OCI-LY7 (cell line): ENCODE measurements at regions not wholly inside any gene's neighbourhood (a gene's known extent, or its start where the extent isn't known, plus 50 kb on each side); places are given as distances from the start of the nearest gene placed in this dataset.

Experiments used
- CTCF ChIP-seq: fragments of 200-600 bp; sonication (generic); conservative IDR thresholded peaks from 2 replicates; pipeline ENCODE4 v1.5.1; 2014; ENCODE audit warnings: mild to moderate bottlenecking, antibody characterized with exemption, low read length, moderate library complexity, mixed read lengths
- EZH2phosphoT487 ChIP-seq: fragments of 200-600 bp; sonication (generic); IDR thresholded peaks from 2 replicates; pipeline ENCODE4 v1.6.1; 2018; ENCODE audit warnings: low read depth, borderline replicate concordance, mild to moderate bottlenecking, mixed run types, antibody characterized with exemption, low read length, moderate library complexity, mixed read lengths

DNA sequence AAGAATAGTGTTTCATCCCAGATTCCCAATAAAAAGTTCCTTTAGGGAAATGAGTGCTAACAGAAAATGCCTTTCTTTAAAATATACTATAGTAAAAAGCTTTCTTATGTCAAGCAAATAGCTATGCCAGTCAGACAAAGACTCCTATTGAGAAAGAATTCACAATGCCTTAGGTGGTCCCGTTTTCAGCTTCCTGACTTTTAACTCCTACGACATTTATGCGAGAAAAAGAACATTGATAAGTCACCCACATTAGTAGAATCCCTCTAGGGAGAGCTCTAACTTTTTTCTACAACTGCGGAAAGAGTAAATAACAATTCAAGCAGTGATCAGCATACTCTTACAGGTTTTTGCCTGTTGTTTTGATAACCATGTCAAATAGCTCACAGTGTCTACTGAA is 750.8 kb upstream of the ACVR2A start:
- no peak for TF ChIP-seq CTCF
- no peak for TF ChIP-seq EZH2phosphoT487
